Heart right ventricle (tissue), 16 donors: ENCODE measurements at regions not wholly inside any gene's neighbourhood (a gene's known extent, or its start where the extent isn't known, plus 50 kb on each side); places are given as distances from the start of the nearest gene placed in this dataset.

ENCODE experiments used
- ATAC-seq, 8 donors: fragments of 200-7000 bp; cut with Tn5 transposase; one replicate each; pipeline ENCODE4 v1.9.1; 2020; ENCODE audit warnings: mild to moderate bottlenecking in 8 of 8, moderate library complexity in 8 of 8, moderate number of reproducible peaks in 1 of 8
- DNase-seq, 2 donors: peaks; one replicate each; pipeline ENCODE4 v3.0.0-alpha.2; 2020
- H3K27ac ChIP-seq, 10 donors: fragments of 200-600 bp; sonication (generic) in 2 of 10; one replicate each; pipeline versions ENCODE4 v1.5.0 to v1.8.0; 2020 to 2022; ENCODE audit warnings: mild to moderate bottlenecking in 3 of 10
- H3K27me3 ChIP-seq, 7 donors: fragments of 200-600 bp; one replicate each; pipeline ENCODE4 v1.8.0; 2021 to 2022; ENCODE audit warnings: mild to moderate bottlenecking in 2 of 7
- H3K36me3 ChIP-seq, 9 donors: fragments of 200-600 bp; sonication (generic) in 1 of 9; one replicate each; pipeline versions ENCODE4 v1.5.0 to v1.8.0; 2020 to 2022; ENCODE audit warnings: mild to moderate bottlenecking in 2 of 9
- H3K4me1 ChIP-seq, 9 donors: fragments of 200-600 bp; sonication (generic) in 1 of 9; one replicate each; pipeline versions ENCODE4 v1.5.0 to v1.8.0; 2020 to 2022; ENCODE audit warnings: mild to moderate bottlenecking in 4 of 9
- H3K4me3 ChIP-seq, 10 donors: fragments of 200-600 bp; sonication (generic) in 2 of 10; one replicate each; pipeline versions ENCODE4 v1.5.0 to v1.8.0; 2020 to 2022; ENCODE audit warnings: mild to moderate bottlenecking in 7 of 10, moderate library complexity in 2 of 10
- H3K9me3 ChIP-seq, 11 donors: fragments of 200-600 bp in 10 of 11; sonication (generic) in 2 of 11; one replicate each; pipeline versions ENCODE4 v1.5.0 to v1.8.0; 2013 to 2022; ENCODE audit warnings: mild to moderate bottlenecking in 2 of 11, control low read depth in 1 of 11, moderate library complexity in 1 of 11
- WGBS, 2 donors: extraction: QIAGEN DNeasy Blood & Tissue Kit; methylation state at CpG; one replicate each; pipeline ENCODE4 v1.1.7; 2013; ENCODE audit warnings: inconsistent platforms in 1 of 2; 5-methylcytosine and 5-hydroxymethylcytosine counted together
- intact Hi-C, 10 donors: fragments of 100-400 bp; cut with DNase I; formaldehyde crosslinking; loops; one replicate each; pipeline versions ENCODE4 v1.11.1 to v1.14.2; 2022
- TF ChIP-seq, protein P1 (sequence below), 9 donors: fragments of 200-600 bp; sonication (generic) in 2 of 9; IDR thresholded peaks; one replicate each; pipeline versions ENCODE4 v1.5.0 to v1.8.0; 2021 to 2022; ENCODE audit warnings: antibody characterized with exemption in 9 of 9, mild to moderate bottlenecking in 5 of 9, moderate library complexity in 1 of 9
- donor health status: Arrhythmogenic right ventricular cardiomyopathy.
- donor health status: ischemic (EF 13 %, LVEDD 7.1; RV severe dilation, severe dysfunction).
- donor health status: healthy with polysubstance abuse.
- donor health status: DM: no; HTN: yes; CAD: no.
- donor health status: DM: no; HTN: no; CAD: no.
- donor health status: ischemic (EF 25% LVEDD 6.9; RV normal size, moderate dysfunction).
- donor health status: ischemic (EF 25% LVEDD 5.7; RV mildly dilated, moderate dysfunction).
- donor health status: healthy.
- donor health status: DM: yes; HTN: yes; CAD: no.
- donor health status: Ischemic cardiomyopathy.
- donor health status: ischemic (EF 35%, LVEDD 5.7; RV mildly dilated, moderate dysfunction).
- donor health status: nonischemic (EF 11% LVEDD 7.7; RV severe dilation, severe dysfunction).
- donor health status: DM: yes; HTN: yes; CAD: no.
- donor health status: PGD.
- donor health status: ischemic (EF 29% LVEDD 5.4; RV normal size, mild dysfunction).
- donor health status: nonischemic (EF 23%, LVEDD 6.1; RV moderate dilation, normal function).

DNA sequence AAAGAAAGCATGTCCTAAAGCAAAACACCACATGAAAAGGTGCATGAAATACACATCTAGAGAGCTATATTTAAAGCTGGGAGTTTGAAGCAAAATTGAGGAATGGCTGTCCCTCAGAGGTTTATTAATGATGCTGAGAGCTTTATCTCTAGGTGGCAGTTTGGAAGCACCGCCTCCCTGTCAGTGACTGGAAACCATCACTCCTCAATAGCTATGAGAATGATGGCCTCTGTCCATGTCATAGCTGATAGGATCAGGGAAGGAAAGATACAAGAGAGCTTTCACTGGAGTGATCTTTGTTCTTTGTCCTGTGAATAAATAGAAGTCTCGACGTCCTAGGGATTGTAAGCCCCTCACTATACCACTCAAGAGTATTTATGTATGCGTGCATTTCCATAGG, 110.5 kb downstream of the NUDT12 start:
- WGBS, 2 donors: 36 to 39% methylated on average over 4 of the region's 4 CpGs
- no peak overlapping the region for H3K27ac ChIP-seq
- ATAC-seq: no peak

DNA sequence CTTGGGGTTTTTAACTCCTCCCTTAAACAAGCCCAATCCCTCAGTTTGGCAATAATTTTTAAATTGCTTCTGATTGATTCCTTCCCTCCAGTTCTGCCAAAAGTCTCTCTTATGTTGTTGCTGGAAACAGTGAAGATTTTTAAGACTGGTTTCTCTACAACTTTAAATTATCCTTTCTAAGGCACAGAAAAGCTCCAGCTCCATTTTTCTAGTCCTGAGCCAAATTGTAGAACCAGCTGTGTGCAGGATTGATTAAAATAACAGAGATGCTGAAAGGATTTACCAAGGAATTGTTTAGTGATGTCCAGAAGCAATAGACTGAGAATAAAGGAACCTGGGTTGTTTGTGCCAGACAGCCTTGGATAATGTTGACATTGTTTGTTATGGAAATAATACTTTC, 111.3 kb downstream of the NUDT12 start:
- ATAC-seq: no peak
- no peaks in the 10 kb centered on the region for H3K9me3 ChIP-seq
- no peak overlapping the region for H3K4me3 ChIP-seq
- DNase-seq: no peak
- intact Hi-C loops: no loop called here
- TF ChIP-seq, protein P1, sequence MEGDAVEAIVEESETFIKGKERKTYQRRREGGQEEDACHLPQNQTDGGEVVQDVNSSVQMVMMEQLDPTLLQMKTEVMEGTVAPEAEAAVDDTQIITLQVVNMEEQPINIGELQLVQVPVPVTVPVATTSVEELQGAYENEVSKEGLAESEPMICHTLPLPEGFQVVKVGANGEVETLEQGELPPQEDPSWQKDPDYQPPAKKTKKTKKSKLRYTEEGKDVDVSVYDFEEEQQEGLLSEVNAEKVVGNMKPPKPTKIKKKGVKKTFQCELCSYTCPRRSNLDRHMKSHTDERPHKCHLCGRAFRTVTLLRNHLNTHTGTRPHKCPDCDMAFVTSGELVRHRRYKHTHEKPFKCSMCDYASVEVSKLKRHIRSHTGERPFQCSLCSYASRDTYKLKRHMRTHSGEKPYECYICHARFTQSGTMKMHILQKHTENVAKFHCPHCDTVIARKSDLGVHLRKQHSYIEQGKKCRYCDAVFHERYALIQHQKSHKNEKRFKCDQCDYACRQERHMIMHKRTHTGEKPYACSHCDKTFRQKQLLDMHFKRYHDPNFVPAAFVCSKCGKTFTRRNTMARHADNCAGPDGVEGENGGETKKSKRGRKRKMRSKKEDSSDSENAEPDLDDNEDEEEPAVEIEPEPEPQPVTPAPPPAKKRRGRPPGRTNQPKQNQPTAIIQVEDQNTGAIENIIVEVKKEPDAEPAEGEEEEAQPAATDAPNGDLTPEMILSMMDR (IDR thresholded peaks at IDR 0.05): no peak
- H3K4me1 ChIP-seq: peaks cover 0 to 6% (median 0%) of the 10 kb centered on the region in 9 donors
- H3K36me3 ChIP-seq: no peaks in the 10 kb centered on the region
- H3K27me3 ChIP-seq: no peaks in the 10 kb centered on the region
- no peak overlapping the region for H3K27ac ChIP-seq

More for the DNA sequence above, 110.5 kb downstream of the NUDT12 start:
- H3K4me1 ChIP-seq: peaks cover 0 to 6% (median 0%) of the 10 kb centered on the region in 9 donors
- H3K36me3 ChIP-seq: no peaks in the 10 kb centered on the region
- intact Hi-C loops: no loop called here
- DNase-seq: no peak
- H3K4me3 ChIP-seq: no peak overlapping the region
- H3K9me3 ChIP-seq: no peaks in the 10 kb centered on the region
- TF ChIP-seq, protein P1 (IDR thresholded peaks at IDR 0.05): no peak
- H3K27me3 ChIP-seq: no peaks in the 10 kb centered on the region

DNA sequence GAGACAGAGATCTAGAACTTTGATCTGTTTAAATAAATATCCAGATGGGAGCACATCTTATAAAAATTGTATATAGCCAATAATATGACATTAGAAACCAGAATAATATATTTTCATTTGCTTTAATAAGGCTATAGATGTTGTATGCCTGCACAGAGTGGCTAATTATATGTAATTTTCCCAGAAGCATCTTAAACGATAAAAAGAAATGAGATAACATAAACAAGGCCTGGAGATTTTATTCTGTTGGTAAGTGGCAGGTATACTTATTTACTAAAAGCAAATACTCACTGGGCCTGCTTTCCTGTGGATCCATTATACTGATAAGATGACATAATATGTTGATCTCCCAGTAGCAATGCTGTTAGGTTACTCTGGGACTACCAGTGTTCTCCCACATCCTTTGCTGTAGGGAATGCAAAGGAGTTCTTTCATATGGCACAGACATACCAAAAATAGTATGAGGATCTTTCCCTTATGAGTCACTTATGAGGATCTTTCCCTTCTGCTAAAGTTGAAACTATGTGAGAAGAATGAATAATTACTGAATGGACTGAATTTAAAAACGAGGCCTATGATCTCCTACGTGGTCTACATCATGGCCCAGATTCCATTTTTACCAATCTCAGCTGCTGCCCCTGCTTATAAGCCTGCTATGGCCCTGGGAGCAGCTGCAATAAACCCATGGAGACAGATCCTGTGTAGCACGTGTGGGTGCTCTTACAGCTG, 112.1 kb downstream of the NUDT12 start:
- no peaks in the 10 kb centered on the region for H3K27me3 ChIP-seq
- no peak overlapping the region for H3K4me3 ChIP-seq
- H3K4me1 ChIP-seq: peaks cover 0 to 6% (median 0%) of the 10 kb centered on the region in 9 donors
- intact Hi-C loops: no loop called here
- H3K9me3 ChIP-seq: no peaks in the 10 kb centered on the region
- 82 to 84% methylated on average over 4 of the region's 4 CpGs for WGBS, 2 donors
- TF ChIP-seq, protein P1 (IDR thresholded peaks at IDR 0.05): no peak
- H3K27ac ChIP-seq: no peak overlapping the region
- ATAC-seq: no peak
- H3K36me3 ChIP-seq: no peaks in the 10 kb centered on the region
- DNase-seq: no peak

DNA sequence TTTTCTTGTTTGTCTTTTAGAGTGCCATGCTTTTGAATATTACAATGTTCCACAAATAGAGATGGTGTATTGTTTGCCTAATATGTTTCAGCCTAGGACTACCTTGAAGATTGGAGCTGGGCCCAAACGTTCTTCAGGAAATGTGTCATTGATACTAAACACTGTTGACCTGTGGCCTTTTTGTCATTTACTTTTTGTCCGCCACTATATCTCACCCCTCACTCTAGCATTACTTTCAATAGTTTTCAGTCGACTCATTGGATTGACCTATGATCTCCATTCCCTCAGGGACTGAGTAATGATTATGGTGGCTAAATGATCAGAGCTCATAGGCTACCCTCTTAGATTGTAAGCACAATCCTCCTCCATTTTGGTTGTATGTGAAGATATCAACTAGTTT, 115.8 kb downstream of the NUDT12 start:
- no peak overlapping the region for H3K27ac ChIP-seq
- H3K27me3 ChIP-seq: no peaks in the 10 kb centered on the region
- 54 to 58% methylated on average over 3 of the region's 3 CpGs for WGBS, 2 donors
- ATAC-seq: no peak
- no peaks in the 10 kb centered on the region for H3K36me3 ChIP-seq
- H3K4me1 ChIP-seq: peaks cover 0 to 9% (median 0%) of the 10 kb centered on the region in 9 donors
- intact Hi-C loops: no loop called here
- no peak for DNase-seq
- no peaks in the 10 kb centered on the region for H3K9me3 ChIP-seq
- no peak overlapping the region for H3K4me3 ChIP-seq
- TF ChIP-seq, protein P1 (IDR thresholded peaks at IDR 0.05): no peak
